ENCODE measurements at regions not wholly inside any gene's neighbourhood (a gene's known extent, or its start where the extent isn't known, plus 50 kb on each side); places are given as distances from the start of the nearest gene placed in this dataset.

- DNase-seq (ENCODE audit: low spot score) = no peak
Observed at GRCh38 chr4:186360551-186360950, 94.6 kb downstream of the F11 start.

GRCh38 chr4:186351668-186352194 is 85.7 kb downstream of the F11 start:
- DNase-seq (ENCODE audit: low spot score) = no peak

GRCh38 chr4:186348433-186348832 is 82.4 kb downstream of the F11 start:
- no peak for DNase-seq (ENCODE audit: low spot score)

- DNase-seq (ENCODE audit: low spot score) = no peak
Observed at GRCh38 chr4:186347743-186348142, 81.8 kb downstream of the F11 start.

- DNase-seq (ENCODE audit: low spot score) = no peak
Observed at GRCh38 chr4:186345184-186345583, 79.2 kb downstream of the F11 start.

- DNase-seq (ENCODE audit: low spot score) = no peak
Observed at GRCh38 chr4:186342582-186342981, 76.6 kb downstream of the F11 start.

GRCh38 chr4:186341655-186342054 is 75.7 kb downstream of the F11 start:
- DNase-seq (ENCODE audit: low spot score) = no peak
